Gastroesophageal sphincter (tissue), 3 donors: ENCODE measurements at regions not wholly inside any gene's neighbourhood (a gene's known extent, or its start where the extent isn't known, plus 50 kb on each side); places are given as distances from the start of the nearest gene placed in this dataset.

Source experiments
- POLR2AphosphoS5 ChIP-seq: sonication (generic); formaldehyde crosslinking; IDR thresholded peaks from one replicate; pipeline ENCODE4 v1.6.1; 2017; ENCODE audit warnings: antibody characterized with exemption
- TF ChIP-seq, protein P1 (sequence below), 4 experiments: fragments of 200-600 bp in 2 of 4; fragments of 450-650 bp in 2 of 4; sonication (generic) in 1 of 4; IDR thresholded peaks; one replicate each; pipeline ENCODE4 v1.5.1; 2017 to 2019; ENCODE audit warnings: antibody characterized with exemption in 4 of 4, mild to moderate bottlenecking in 2 of 4, moderate library complexity in 2 of 4

DNA sequence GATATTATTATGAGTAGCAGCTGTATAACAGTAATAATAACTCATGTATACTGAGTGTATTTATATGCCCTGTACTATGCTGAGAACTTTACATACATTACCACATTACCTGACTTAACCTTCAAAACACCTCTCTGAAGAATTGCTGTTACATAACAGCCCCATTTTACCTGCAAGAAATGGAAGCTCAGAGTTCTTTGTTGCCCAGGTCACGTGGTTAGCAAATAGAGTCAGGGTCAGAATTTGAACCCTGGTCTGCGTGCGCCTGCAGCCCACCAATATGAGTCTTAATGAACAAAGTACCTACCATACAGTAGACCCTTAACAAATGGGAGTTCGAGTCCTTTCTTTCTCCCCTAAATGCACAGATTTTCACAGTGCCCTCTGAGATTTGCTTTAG lies 101.9 kb downstream of the MCFD2 start:
- TF ChIP-seq, protein P1, sequence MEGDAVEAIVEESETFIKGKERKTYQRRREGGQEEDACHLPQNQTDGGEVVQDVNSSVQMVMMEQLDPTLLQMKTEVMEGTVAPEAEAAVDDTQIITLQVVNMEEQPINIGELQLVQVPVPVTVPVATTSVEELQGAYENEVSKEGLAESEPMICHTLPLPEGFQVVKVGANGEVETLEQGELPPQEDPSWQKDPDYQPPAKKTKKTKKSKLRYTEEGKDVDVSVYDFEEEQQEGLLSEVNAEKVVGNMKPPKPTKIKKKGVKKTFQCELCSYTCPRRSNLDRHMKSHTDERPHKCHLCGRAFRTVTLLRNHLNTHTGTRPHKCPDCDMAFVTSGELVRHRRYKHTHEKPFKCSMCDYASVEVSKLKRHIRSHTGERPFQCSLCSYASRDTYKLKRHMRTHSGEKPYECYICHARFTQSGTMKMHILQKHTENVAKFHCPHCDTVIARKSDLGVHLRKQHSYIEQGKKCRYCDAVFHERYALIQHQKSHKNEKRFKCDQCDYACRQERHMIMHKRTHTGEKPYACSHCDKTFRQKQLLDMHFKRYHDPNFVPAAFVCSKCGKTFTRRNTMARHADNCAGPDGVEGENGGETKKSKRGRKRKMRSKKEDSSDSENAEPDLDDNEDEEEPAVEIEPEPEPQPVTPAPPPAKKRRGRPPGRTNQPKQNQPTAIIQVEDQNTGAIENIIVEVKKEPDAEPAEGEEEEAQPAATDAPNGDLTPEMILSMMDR (IDR thresholded peaks at IDR 0.05): no peak
- TF ChIP-seq POLR2AphosphoS5: no peak
